ENCODE measurements at regions not wholly inside any gene's neighbourhood (a gene's known extent, or its start where the extent isn't known, plus 50 kb on each side); places are given as distances from the start of the nearest gene placed in this dataset.
A peak's percentile ranks its signal among the peaks of the same experiment; 100 is the strongest.

DNA sequence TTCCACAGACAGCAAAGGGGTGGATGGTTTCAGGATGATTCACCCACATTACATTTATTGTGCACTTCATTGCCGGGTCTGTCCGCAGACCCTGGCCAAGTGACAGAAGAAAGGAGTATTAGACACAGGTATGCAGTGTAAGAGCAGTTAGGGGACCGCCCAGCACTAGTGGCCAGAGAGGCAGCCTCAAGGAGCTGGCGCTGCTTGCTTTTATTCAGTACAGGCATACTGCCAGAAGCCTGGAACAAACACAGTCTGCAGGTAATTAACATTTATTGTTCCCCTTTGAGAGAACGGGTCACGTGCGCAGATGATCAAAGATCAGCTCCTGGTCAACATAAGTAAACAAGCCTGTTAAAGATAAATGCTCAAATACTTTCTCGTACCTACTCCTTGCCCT is 1639.0 kb upstream of the IGFBP7 start:
- Histone ChIP-seq H3K9me3 (ENCODE audit: control insufficient read depth, low read depth, low read length) (no peaks in the 10 kb centered on the region), H3K23ac (ENCODE audit: insufficient read length, low read depth, low read length) (no peak overlapping the region), H2BK15ac (ENCODE audit: low read depth, low read length) (no peak overlapping the region), H2BK5ac (ENCODE audit: insufficient read length, low read length) (no peak overlapping the region), H2AK5ac (ENCODE audit: insufficient read length, low read length) (no peak overlapping the region), H3K27ac (ENCODE audit: insufficient read length, low read depth, low read length) (no peak overlapping the region), H3K56ac (ENCODE audit: insufficient read length, low read depth, low read length) (no peak overlapping the region), H4K5ac (ENCODE audit: insufficient read length, low read depth, low read length) (no peak overlapping the region), H3T11ph (ENCODE audit: low read length) (no peak overlapping the region), H4K8ac (replicated peaks; ENCODE audit: insufficient read length, low read depth, low read length) (no peak overlapping the region), H3K79me2 (ENCODE audit: insufficient read depth, low read length) (no peaks in the 10 kb centered on the region), H3K23me2 (ENCODE audit: insufficient read length, low read depth, low read length, poor library complexity, severe bottlenecking) (no peaks in the 10 kb centered on the region), H2BK20ac (ENCODE audit: low read depth, low read length, poor library complexity, severe bottlenecking) (no peak overlapping the region), H3K4me1 (ENCODE audit: insufficient read depth, low read length) (no peaks in the 10 kb centered on the region), H3K4me2 (ENCODE audit: insufficient read depth, insufficient read length, low read length) (no peak overlapping the region), H2AFZ (ENCODE audit: low read length) (no peak overlapping the region), H3K79me1 (ENCODE audit: insufficient read depth, low read depth, low read length, poor library complexity, severe bottlenecking) (no peaks in the 10 kb centered on the region), H3K27me3 (ENCODE audit: insufficient read depth, low read length) (no peaks in the 10 kb centered on the region), H3K9ac (ENCODE audit: extremely low read depth, insufficient read length, low read length) (no peak overlapping the region), H2BK12ac (ENCODE audit: insufficient read length, low read depth, low read length) (no peak overlapping the region), H3K4ac (ENCODE audit: low read depth, low read length) (no peak overlapping the region), H3K18ac (ENCODE audit: insufficient read length, low read depth, low read length) (no peak overlapping the region), H4K20me1 (ENCODE audit: control insufficient read depth, insufficient read depth, insufficient read length) (no peaks in the 10 kb centered on the region), H2BK120ac (ENCODE audit: low read depth, low read length, poor library complexity, severe bottlenecking) (no peak overlapping the region), H4K91ac (ENCODE audit: insufficient read length, low read depth, low read length) (no peak overlapping the region), H3K14ac (ENCODE audit: insufficient read depth, low read length) (no peak overlapping the region)
- WGBS (ENCODE audit: extremely low coverage, insufficient read length, low lambda C conversion rate), result no CpG with 5 or more reads among the region's 8 CpGs
- Mint-ChIP-seq H3K27me3 (ENCODE audit: low read depth) (no peaks in the 10 kb centered on the region), H3K36me3 (ENCODE audit: insufficient read depth in 1 of 3, low read depth in 3 of 3) (no peaks in the 10 kb centered on the region), H3K27ac (peak overlapping the region in 1 of 3 experiments; percentile 22; a peak in 1 of 7 replicates), H3K4me3 (no peak overlapping the region), H3K4me1 (no peaks in the 10 kb centered on the region; a peak in 1 of 4 replicates), H3K9me3 (no peaks in the 10 kb centered on the region; a peak in 1 of 5 replicates)
- DNase-seq, result no peak
- TF ChIP-seq, protein P1, sequence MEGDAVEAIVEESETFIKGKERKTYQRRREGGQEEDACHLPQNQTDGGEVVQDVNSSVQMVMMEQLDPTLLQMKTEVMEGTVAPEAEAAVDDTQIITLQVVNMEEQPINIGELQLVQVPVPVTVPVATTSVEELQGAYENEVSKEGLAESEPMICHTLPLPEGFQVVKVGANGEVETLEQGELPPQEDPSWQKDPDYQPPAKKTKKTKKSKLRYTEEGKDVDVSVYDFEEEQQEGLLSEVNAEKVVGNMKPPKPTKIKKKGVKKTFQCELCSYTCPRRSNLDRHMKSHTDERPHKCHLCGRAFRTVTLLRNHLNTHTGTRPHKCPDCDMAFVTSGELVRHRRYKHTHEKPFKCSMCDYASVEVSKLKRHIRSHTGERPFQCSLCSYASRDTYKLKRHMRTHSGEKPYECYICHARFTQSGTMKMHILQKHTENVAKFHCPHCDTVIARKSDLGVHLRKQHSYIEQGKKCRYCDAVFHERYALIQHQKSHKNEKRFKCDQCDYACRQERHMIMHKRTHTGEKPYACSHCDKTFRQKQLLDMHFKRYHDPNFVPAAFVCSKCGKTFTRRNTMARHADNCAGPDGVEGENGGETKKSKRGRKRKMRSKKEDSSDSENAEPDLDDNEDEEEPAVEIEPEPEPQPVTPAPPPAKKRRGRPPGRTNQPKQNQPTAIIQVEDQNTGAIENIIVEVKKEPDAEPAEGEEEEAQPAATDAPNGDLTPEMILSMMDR (conservative IDR thresholded peaks at IDR 0.05), result no peak
